Astrocyte of the spinal cord (primary cell): ENCODE measurements at regions not wholly inside any gene's neighbourhood (a gene's known extent, or its start where the extent isn't known, plus 50 kb on each side); places are given as distances from the start of the nearest gene placed in this dataset.
"Not testable (repeated sequence)": the region's sequence is repeated elsewhere in the genome, so short reads cannot be mapped to it uniquely, and the experiment has no call there.

Experiments used
- DNase-seq: peaks from one replicate; pipeline ENCODE4 v3.0.0; 2011; ENCODE audit warnings: low read depth, low spot score
- H3K4me3 ChIP-seq: 2 replicates; pipeline ENCODE4 v1.5.1; 2011; ENCODE audit warnings: low read depth, mild to moderate bottlenecking, low read length, moderate library complexity
- CTCF ChIP-seq: IDR thresholded peaks from 2 replicates; pipeline ENCODE4 v1.5.1; 2012; ENCODE audit warnings: low read depth, mild to moderate bottlenecking, low read length, inconsistent platforms
- in situ Hi-C: cut with HindIII; loops from 2 replicates; pipeline ENCODE4 v1.10.0; 2017; ENCODE audit warnings: low sequenced_read_pairs

GRCh38 chrX:115357326-115358120 is 68.0 kb downstream of the LUZP4 start:
- H3K4me3 ChIP-seq = no peak overlapping the region
- in situ Hi-C loops = no loop called here
- no peak for TF ChIP-seq CTCF
- DNase-seq = no peak

GRCh38 chrX:115359508-115359907 is 70.0 kb downstream of the LUZP4 start:
- DNase-seq, H3K4me3 ChIP-seq, in situ Hi-C loops: not testable (repeated sequence)

- H3K4me3 ChIP-seq = no peak overlapping the region
- in situ Hi-C loops = no loop called here
- DNase-seq = no peak
Observed at GRCh38 chrX:115360220-115360781, 70.8 kb downstream of the LUZP4 start.

GRCh38 chrX:115362334-115363095 is 73.0 kb downstream of the LUZP4 start:
- TF ChIP-seq CTCF = peak; percentile 43
- peak; percentile 82 for DNase-seq
- in situ Hi-C loops = no loop called here
- H3K4me3 ChIP-seq = no peak overlapping the region

More at GRCh38 chrX:115360220-115360781, 70.8 kb downstream of the LUZP4 start:
- no peak for TF ChIP-seq CTCF

GRCh38 chrX:115363372-115363771 is 73.9 kb downstream of the LUZP4 start:
- in situ Hi-C loops = no loop called here
- TF ChIP-seq CTCF = no peak

GRCh38 chrX:115363897-115364296 is 74.4 kb downstream of the LUZP4 start:
- DNase-seq = no peak
- no peak for TF ChIP-seq CTCF
- no peak overlapping the region for H3K4me3 ChIP-seq
- in situ Hi-C loops = no loop called here

More at GRCh38 chrX:115363372-115363771, 73.9 kb downstream of the LUZP4 start:
- no peak overlapping the region for H3K4me3 ChIP-seq
- no peak for DNase-seq

- peak; percentile 6 for DNase-seq
- no peak for TF ChIP-seq CTCF
- in situ Hi-C loops = no loop called here
- H3K4me3 ChIP-seq = no peak overlapping the region
Observed at GRCh38 chrX:115364670-115365069, 75.2 kb downstream of the LUZP4 start.
